ENCODE measurements at regions not wholly inside any gene's neighbourhood (a gene's known extent, or its start where the extent isn't known, plus 50 kb on each side); places are given as distances from the start of the nearest gene placed in this dataset.

GRCh38 chr17:54789101-54789880, 111.4 kb upstream of the TOM1L1 start:
- Histone ChIP-seq H3K9me3 (no peaks in the 10 kb centered on the region), H3K27ac (no peak overlapping the region), H3K4me3 (no peak overlapping the region), H3K27me3 (no peaks in the 10 kb centered on the region), H3K36me3 (no peaks in the 10 kb centered on the region), H3K4me1 (no peaks in the 10 kb centered on the region)
- TF ChIP-seq POLR2A (IDR thresholded peaks at IDR 0.05): no peak
- TF ChIP-seq, protein P1, sequence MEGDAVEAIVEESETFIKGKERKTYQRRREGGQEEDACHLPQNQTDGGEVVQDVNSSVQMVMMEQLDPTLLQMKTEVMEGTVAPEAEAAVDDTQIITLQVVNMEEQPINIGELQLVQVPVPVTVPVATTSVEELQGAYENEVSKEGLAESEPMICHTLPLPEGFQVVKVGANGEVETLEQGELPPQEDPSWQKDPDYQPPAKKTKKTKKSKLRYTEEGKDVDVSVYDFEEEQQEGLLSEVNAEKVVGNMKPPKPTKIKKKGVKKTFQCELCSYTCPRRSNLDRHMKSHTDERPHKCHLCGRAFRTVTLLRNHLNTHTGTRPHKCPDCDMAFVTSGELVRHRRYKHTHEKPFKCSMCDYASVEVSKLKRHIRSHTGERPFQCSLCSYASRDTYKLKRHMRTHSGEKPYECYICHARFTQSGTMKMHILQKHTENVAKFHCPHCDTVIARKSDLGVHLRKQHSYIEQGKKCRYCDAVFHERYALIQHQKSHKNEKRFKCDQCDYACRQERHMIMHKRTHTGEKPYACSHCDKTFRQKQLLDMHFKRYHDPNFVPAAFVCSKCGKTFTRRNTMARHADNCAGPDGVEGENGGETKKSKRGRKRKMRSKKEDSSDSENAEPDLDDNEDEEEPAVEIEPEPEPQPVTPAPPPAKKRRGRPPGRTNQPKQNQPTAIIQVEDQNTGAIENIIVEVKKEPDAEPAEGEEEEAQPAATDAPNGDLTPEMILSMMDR (IDR thresholded peaks at IDR 0.05): no peak
- no peak for DNase-seq
- intact Hi-C loops (cut with DNase I; ENCODE audit: low total_unique reads): no loop called here

DNA sequence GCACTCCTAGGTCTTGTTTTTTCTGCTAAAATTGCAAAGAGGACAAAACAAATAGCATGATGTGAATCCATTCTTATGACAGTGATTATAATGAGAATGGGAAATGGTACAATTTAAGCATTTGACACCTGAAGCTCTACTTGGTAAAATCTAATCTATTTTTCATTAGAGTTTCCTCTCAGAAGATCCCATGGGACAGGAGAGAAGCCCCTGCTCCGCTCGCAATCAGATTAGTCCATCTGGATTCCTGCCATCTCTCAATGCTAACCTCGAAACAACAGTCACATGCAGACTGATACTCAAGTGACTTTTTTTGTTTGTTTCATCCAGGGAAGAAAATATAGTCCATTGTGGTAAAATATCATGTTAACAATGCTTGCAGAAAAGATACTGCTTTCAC, 107.4 kb upstream of the TOM1L1 start:
- Histone ChIP-seq H3K4me3 (no peak overlapping the region), H3K36me3 (no peaks in the 10 kb centered on the region), H3K9me3 (no peaks in the 10 kb centered on the region), H3K4me1 (no peaks in the 10 kb centered on the region), H3K27me3 (no peaks in the 10 kb centered on the region), H3K27ac (no peak overlapping the region)
- DNase-seq: no peak
- no peak for TF ChIP-seq POLR2A (IDR thresholded peaks at IDR 0.05)
- intact Hi-C loops (cut with DNase I; ENCODE audit: low total_unique reads): no loop called here

DNA sequence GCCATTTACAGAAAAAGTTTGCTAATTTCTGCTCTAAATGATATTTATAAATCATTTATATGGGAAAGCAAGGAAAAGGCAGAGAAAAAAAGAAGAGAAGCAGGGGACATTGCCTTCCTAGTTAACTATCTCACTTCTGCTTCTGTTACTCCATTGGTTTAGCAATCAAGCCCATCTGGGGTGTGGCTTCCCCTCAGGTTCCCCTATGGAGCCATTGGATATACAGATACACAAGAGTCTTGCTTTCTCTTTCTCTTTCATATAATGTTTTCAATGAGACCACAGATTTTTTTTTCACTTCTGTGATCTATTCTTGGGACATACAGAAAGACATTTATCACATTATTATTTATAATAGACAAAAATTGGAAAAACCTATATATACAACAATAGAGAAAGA, 105.6 kb upstream of the TOM1L1 start:
- no peak for TF ChIP-seq POLR2A (IDR thresholded peaks at IDR 0.05)
- TF ChIP-seq, protein P1 (IDR thresholded peaks at IDR 0.05): no peak

DNA sequence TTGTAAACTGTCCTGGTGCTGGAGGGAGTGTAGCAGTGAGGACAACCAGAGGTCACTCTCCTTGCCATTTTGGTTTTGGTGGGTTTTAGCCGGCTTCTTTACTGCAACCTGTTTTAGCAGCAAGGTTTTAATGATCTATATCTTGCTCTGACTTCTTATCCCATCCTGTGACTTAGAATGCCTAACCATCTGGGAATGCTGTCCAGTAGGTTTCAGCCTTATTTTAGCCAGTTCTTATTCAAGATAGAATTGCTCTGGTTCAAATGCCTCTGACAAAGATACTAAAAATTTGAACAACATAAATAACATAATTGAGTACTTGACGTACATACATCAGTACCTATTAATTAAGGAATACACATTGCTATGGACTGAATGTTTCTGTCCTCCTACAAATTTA, 93.3 kb upstream of the TOM1L1 start:
- no peaks in the 10 kb centered on the region for H3K4me1 ChIP-seq
- TF ChIP-seq POLR2A (IDR thresholded peaks at IDR 0.05): no peak
- TF ChIP-seq, protein P1 (IDR thresholded peaks at IDR 0.05): no peak
- no peak overlapping the region for H3K27ac ChIP-seq
- no peaks in the 10 kb centered on the region for H3K27me3 ChIP-seq
- intact Hi-C loops (cut with DNase I; ENCODE audit: low total_unique reads): no loop called here
- H3K9me3 ChIP-seq: no peaks in the 10 kb centered on the region
- DNase-seq: no peak
- H3K36me3 ChIP-seq: no peaks in the 10 kb centered on the region
- no peak overlapping the region for H3K4me3 ChIP-seq

More for the DNA sequence above, 105.6 kb upstream of the TOM1L1 start:
- Histone ChIP-seq H3K27me3 (no peaks in the 10 kb centered on the region), H3K4me3 (no peak overlapping the region), H3K4me1 (no peaks in the 10 kb centered on the region), H3K27ac (no peak overlapping the region), H3K9me3 (no peaks in the 10 kb centered on the region), H3K36me3 (no peaks in the 10 kb centered on the region)
- intact Hi-C loops (cut with DNase I; ENCODE audit: low total_unique reads): no loop called here
- no peak for DNase-seq

GRCh38 chr17:54813896-54814295, 86.8 kb upstream of the TOM1L1 start:
- intact Hi-C loops (cut with DNase I; ENCODE audit: low total_unique reads): no loop called here
- Histone ChIP-seq H3K9me3 (no peaks in the 10 kb centered on the region), H3K27ac (no peak overlapping the region), H3K36me3 (no peaks in the 10 kb centered on the region), H3K4me1 (no peaks in the 10 kb centered on the region), H3K4me3 (no peak overlapping the region), H3K27me3 (no peaks in the 10 kb centered on the region)
- TF ChIP-seq, protein P1 (IDR thresholded peaks at IDR 0.05): no peak
- no peak for TF ChIP-seq POLR2A (IDR thresholded peaks at IDR 0.05)
- DNase-seq: no peak

Data from uterus (tissue), 3 donors.